Smooth muscle cell (in vitro differentiated cells): ENCODE measurements at regions not wholly inside any gene's neighbourhood (a gene's known extent, or its start where the extent isn't known, plus 50 kb on each side); places are given as distances from the start of the nearest gene placed in this dataset.

Experiments used
- DNase-seq: peaks from one replicate; lab custom pipeline; 2025; ENCODE audit not compliant: unreplicated experiment; lab: John Stamatoyannopoulos, UW
- H2AFZ ChIP-seq: fragments of 200-600 bp; sonication (generic); 2 replicates; pipeline ENCODE4 v1.6.0; 2016; ENCODE audit warnings: antibody characterized with exemption, low read depth, mild to moderate bottlenecking
- H3F3A ChIP-seq: fragments of 200-600 bp; sonication (generic); 2 replicates; pipeline ENCODE4 v1.6.0; 2017; ENCODE audit warnings: antibody characterized with exemption, low read depth
- H3K27ac ChIP-seq: fragments of 200-600 bp; sonication (generic); 2 replicates; pipeline ENCODE4 v1.5.1; 2016; ENCODE audit warnings: low read depth, mild to moderate bottlenecking
- H3K27me3 ChIP-seq: fragments of 200-600 bp; sonication (generic); 2 replicates; pipeline ENCODE4 v1.6.1; 2016; ENCODE audit warnings: low read depth, mild to moderate bottlenecking
- H3K36me3 ChIP-seq: fragments of 200-600 bp; sonication (generic); 2 replicates; pipeline ENCODE4 v1.5.1; 2016; ENCODE audit warnings: low read depth
- H3K4me1 ChIP-seq: fragments of 200-600 bp; sonication (generic); 2 replicates; pipeline ENCODE4 v1.5.1; 2016; ENCODE audit warnings: low read depth
- H3K4me2 ChIP-seq: fragments of 200-600 bp; sonication (generic); 2 replicates; pipeline ENCODE4 v1.6.0; 2016; ENCODE audit warnings: mild to moderate bottlenecking
- H3K4me3 ChIP-seq: fragments of 200-600 bp; sonication (generic); 2 replicates; pipeline ENCODE4 v1.5.1; 2016; ENCODE audit warnings: mild to moderate bottlenecking
- H3K79me2 ChIP-seq: fragments of 200-600 bp; sonication (generic); 2 replicates; pipeline ENCODE4 v1.6.0; 2016; ENCODE audit warnings: low read depth, mild to moderate bottlenecking
- H3K9ac ChIP-seq: fragments of 200-600 bp; sonication (generic); 2 replicates; pipeline ENCODE4 v1.6.0; 2016; ENCODE audit warnings: low read depth
- H3K9me3 ChIP-seq: fragments of 200-600 bp; sonication (generic); replicated peaks from 2 replicates; pipeline ENCODE4 v1.5.1; 2016; ENCODE audit warnings: low read depth
- H4K20me1 ChIP-seq: fragments of 200-600 bp; sonication (generic); 2 replicates; pipeline ENCODE4 v1.6.0; 2016; ENCODE audit warnings: low read depth
- CTCF ChIP-seq: fragments of 200-600 bp; sonication (generic); IDR thresholded peaks from 2 replicates; pipeline ENCODE4 v1.5.1; 2017; ENCODE audit warnings: borderline replicate concordance, mild to moderate bottlenecking, antibody characterized with exemption; ENCODE audit not compliant: insufficient read depth, poor library complexity, severe bottlenecking
- WGBS: methylation state at CpG from one replicate; pipeline ENCODE4 v1.1.7; 2016; ENCODE audit warnings: low lambda C conversion rate; 5-methylcytosine and 5-hydroxymethylcytosine counted together

GRCh38 chr7:81014908-81015307, 96.1 kb upstream of the SEMA3C start:
- TF ChIP-seq CTCF: no peak

GRCh38 chr7:81014266-81014665, 95.4 kb upstream of the SEMA3C start:
- Histone ChIP-seq H3K36me3 (no peaks in the 10 kb centered on the region), H3K9me3 (no peaks in the 10 kb centered on the region), H3K4me2 (no peak overlapping the region), H2AFZ (no peak overlapping the region), H3K27me3 (no peaks in the 10 kb centered on the region), H3K27ac (peak overlapping the region; percentile 87), H3K79me2 (no peaks in the 10 kb centered on the region), H3K4me3 (no peak overlapping the region), H3K9ac (no peak overlapping the region), H3F3A (peaks cover 6% of the 10 kb centered on the region), H3K4me1 (peaks cover 10% of the 10 kb centered on the region), H4K20me1 (no peaks in the 10 kb centered on the region)
- no peak for TF ChIP-seq CTCF
- WGBS: 56% methylated on average over 2 of the region's 2 CpGs
- no peak for DNase-seq

More at GRCh38 chr7:81014908-81015307, 96.1 kb upstream of the SEMA3C start:
- WGBS: 89% methylated on average over 1 of the region's 1 CpG
- Histone ChIP-seq H3K27ac (peak overlapping the region; percentile 87), H3K27me3 (no peaks in the 10 kb centered on the region), H3K9ac (no peak overlapping the region), H2AFZ (no peak overlapping the region), H4K20me1 (no peaks in the 10 kb centered on the region), H3K4me3 (no peak overlapping the region), H3K79me2 (no peaks in the 10 kb centered on the region), H3K4me1 (peaks cover 10% of the 10 kb centered on the region), H3F3A (peaks cover 6% of the 10 kb centered on the region), H3K4me2 (no peak overlapping the region), H3K9me3 (no peaks in the 10 kb centered on the region), H3K36me3 (no peaks in the 10 kb centered on the region)
- no peak for DNase-seq

- Histone ChIP-seq H2AFZ (peak overlapping the region; percentile 54), H3K9me3 (no peaks in the 10 kb centered on the region)
Measured at GRCh38 chr7:81013083-81013817, 94.4 kb upstream of the SEMA3C start.

More at GRCh38 chr7:81013083-81013817, 94.4 kb upstream of the SEMA3C start:
- TF ChIP-seq CTCF: no peak
- H3K27me3 ChIP-seq: no peaks in the 10 kb centered on the region
- no peaks in the 10 kb centered on the region for H4K20me1 ChIP-seq
- no peaks in the 10 kb centered on the region for H3K79me2 ChIP-seq
- WGBS: 27% methylated on average over 2 of the region's 2 CpGs
- peak overlapping the region; percentile 36 for H3K9ac ChIP-seq
- H3K36me3 ChIP-seq: no peaks in the 10 kb centered on the region
- peak overlapping the region; percentile 87 for H3K27ac ChIP-seq
- peaks cover 6% of the 10 kb centered on the region for H3F3A ChIP-seq
- peak overlapping the region; percentile 14 for H3K4me2 ChIP-seq
- DNase-seq: no peak
- H3K4me3 ChIP-seq: no peak overlapping the region
- peaks cover 10% of the 10 kb centered on the region for H3K4me1 ChIP-seq
